Loucy (cell line): ENCODE measurements at regions not wholly inside any gene's neighbourhood (a gene's known extent, or its start where the extent isn't known, plus 50 kb on each side); places are given as distances from the start of the nearest gene placed in this dataset.

Experiments
- H2AFZ ChIP-seq: fragments of 200-600 bp; sonication (generic); 2 replicates; pipeline ENCODE4 v1.6.0; 2016; ENCODE audit warnings: antibody characterized with exemption, mild to moderate bottlenecking, low read length, moderate library complexity
- H3F3A ChIP-seq: fragments of 200-600 bp; 2 replicates; pipeline ENCODE4 v1.6.0; 2016; ENCODE audit warnings: antibody characterized with exemption, low read depth, mild to moderate bottlenecking
- H3K27me3 ChIP-seq: fragments of 200-600 bp; sonication (generic); 2 replicates; pipeline ENCODE4 v1.6.1; 2014; ENCODE audit warnings: low read length, mild to moderate bottlenecking; ENCODE audit not compliant: insufficient read depth, poor library complexity, severe bottlenecking
- H3K36me3 ChIP-seq: fragments of 200-600 bp; sonication (generic); 2 replicates; pipeline ENCODE4 v1.6.1; 2016; ENCODE audit warnings: low read length; ENCODE audit not compliant: insufficient read depth
- H3K4me1 ChIP-seq: fragments of 200-600 bp; sonication (generic); 2 replicates; pipeline ENCODE4 v1.5.1; 2014; ENCODE audit warnings: low read length, mild to moderate bottlenecking; ENCODE audit not compliant: insufficient read depth, poor library complexity, severe bottlenecking
- H3K4me2 ChIP-seq: fragments of 200-600 bp; sonication (generic); 2 replicates; pipeline ENCODE4 v1.6.0; 2014; ENCODE audit warnings: antibody characterized with exemption, low read length, low read depth, mild to moderate bottlenecking; ENCODE audit not compliant: poor library complexity, severe bottlenecking
- H3K4me3 ChIP-seq: fragments of 200-600 bp; sonication (generic); 2 replicates; pipeline ENCODE4 v1.5.1; 2014; ENCODE audit warnings: low read length, mild to moderate bottlenecking, mixed read lengths; ENCODE audit not compliant: poor library complexity, severe bottlenecking
- H3K79me2 ChIP-seq: fragments of 200-600 bp; sonication (generic); 2 replicates; pipeline ENCODE4 v1.6.1; 2014; ENCODE audit warnings: low read length; ENCODE audit not compliant: insufficient read depth
- H3K9ac ChIP-seq: fragments of 200-600 bp; sonication (generic); 2 replicates; pipeline ENCODE4 v1.6.0; 2014; ENCODE audit warnings: mild to moderate bottlenecking, low read depth, low read length, moderate library complexity; ENCODE audit not compliant: poor library complexity, severe bottlenecking
- H3K9me2 ChIP-seq: fragments of 200-600 bp; sonication (generic); replicated peaks from 2 replicates; pipeline ENCODE4 v1.6.1; 2016; ENCODE audit warnings: low read depth, low read length, mixed read lengths
- H3K9me3 ChIP-seq: fragments of 200-600 bp; sonication (generic); 2 replicates; pipeline ENCODE4 v1.6.1; 2014; ENCODE audit warnings: mild to moderate bottlenecking, antibody characterized with exemption, low read length, low read depth; ENCODE audit not compliant: insufficient read depth
- H4K20me1 ChIP-seq: fragments of 200-600 bp; sonication (generic); 2 replicates; pipeline ENCODE4 v1.6.0; 2014; ENCODE audit warnings: antibody characterized with exemption, low read length, mild to moderate bottlenecking; ENCODE audit not compliant: insufficient read depth, poor library complexity, severe bottlenecking
- CTCF ChIP-seq: fragments of 200-600 bp; sonication (generic); conservative IDR thresholded peaks from 2 replicates; pipeline ENCODE4 v1.5.1; 2014; ENCODE audit warnings: mild to moderate bottlenecking, antibody characterized with exemption, low read length
- EZH2phosphoT487 ChIP-seq: fragments of 200-600 bp; IDR thresholded peaks from 2 replicates; pipeline ENCODE4 v1.6.1; 2018; ENCODE audit warnings: antibody characterized with exemption, mild to moderate bottlenecking, moderate library complexity, borderline replicate concordance

DNA sequence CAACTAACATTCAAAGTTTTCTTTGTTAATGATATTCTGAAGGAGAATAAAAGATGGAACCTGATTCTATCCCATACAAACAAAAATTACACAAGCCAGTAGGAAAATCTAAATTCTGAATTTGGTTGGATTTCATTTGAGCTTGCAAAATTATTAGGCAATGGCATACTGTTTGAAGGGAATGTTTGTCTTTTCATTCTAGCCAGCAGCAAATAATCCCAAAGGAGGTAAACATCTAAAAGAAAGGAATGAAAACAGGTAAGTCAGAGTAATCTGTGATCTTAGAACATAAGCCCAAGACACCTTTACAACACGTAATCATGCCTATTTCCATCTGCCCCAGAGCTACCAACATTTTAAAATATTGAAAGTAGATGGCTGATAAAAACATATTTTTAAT is 482.1 kb upstream of the CITED2 start:
- no peak overlapping the region for H2AFZ ChIP-seq
- no peaks in the 10 kb centered on the region for H3K4me1 ChIP-seq
- H3K27me3 ChIP-seq = no peaks in the 10 kb centered on the region
- no peaks in the 10 kb centered on the region for H3K36me3 ChIP-seq
- H3K4me3 ChIP-seq = no peak overlapping the region
- no peak overlapping the region for H3K4me2 ChIP-seq
- H3K79me2 ChIP-seq = no peaks in the 10 kb centered on the region
- H3K9ac ChIP-seq = no peak overlapping the region
- H3K9me3 ChIP-seq = no peaks in the 10 kb centered on the region
- H4K20me1 ChIP-seq = no peaks in the 10 kb centered on the region
- no peaks in the 10 kb centered on the region for H3F3A ChIP-seq
- H3K9me2 ChIP-seq = 0 out of 2 replicates have a peak, but pooled peaks cover 3% of the 10 kb centered on the region
- TF ChIP-seq EZH2phosphoT487 (no peak), CTCF (no peak)

GRCh38 chr6:139855671-139856311 is 481.3 kb upstream of the CITED2 start:
- H3K4me2 ChIP-seq = no peak overlapping the region
- H2AFZ ChIP-seq = no peak overlapping the region
- H3K9ac ChIP-seq = no peak overlapping the region
- H3K4me1 ChIP-seq = no peaks in the 10 kb centered on the region
- H3K79me2 ChIP-seq = no peaks in the 10 kb centered on the region
- no peak overlapping the region for H3K4me3 ChIP-seq
- no peaks in the 10 kb centered on the region for H3K27me3 ChIP-seq
- H3K36me3 ChIP-seq = no peaks in the 10 kb centered on the region
- H3K9me2 ChIP-seq = 0 out of 2 replicates have a peak, but pooled peaks cover 3% of the 10 kb centered on the region
- no peak for TF ChIP-seq EZH2phosphoT487
- TF ChIP-seq CTCF = no peak
- H3F3A ChIP-seq = no peaks in the 10 kb centered on the region
- no peaks in the 10 kb centered on the region for H4K20me1 ChIP-seq
- no peaks in the 10 kb centered on the region for H3K9me3 ChIP-seq

DNA sequence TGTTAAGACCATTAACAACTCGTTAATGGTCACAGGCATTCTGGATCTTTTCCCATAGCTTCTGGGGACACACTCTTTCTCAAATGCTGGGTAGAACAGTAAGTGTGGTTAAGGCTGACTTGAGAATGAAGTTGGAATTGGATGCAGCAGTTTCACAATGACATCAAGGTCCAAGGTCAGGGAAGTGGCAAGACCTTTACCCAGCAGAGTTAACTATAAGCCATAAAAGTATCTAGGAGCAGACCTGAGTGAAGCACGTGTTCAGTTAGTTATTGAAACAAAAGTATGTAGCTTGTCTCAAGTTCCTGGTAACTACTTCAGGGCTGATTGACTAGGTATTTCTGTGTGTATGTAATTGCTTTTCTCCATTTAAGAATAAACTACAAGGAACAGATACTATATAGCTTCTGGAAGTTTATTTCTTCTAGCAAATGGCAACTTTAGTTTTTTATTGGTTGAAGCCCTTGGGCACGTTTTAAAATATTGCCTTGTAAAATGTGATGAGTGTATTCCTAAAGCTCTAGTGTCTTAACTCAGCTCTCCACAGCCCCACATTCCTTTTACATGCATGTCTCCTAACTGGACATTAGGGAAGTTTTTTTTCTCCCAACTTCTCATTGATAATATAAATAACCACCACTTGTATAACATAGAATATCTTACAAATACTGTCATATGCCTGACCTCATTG is 479.0 kb upstream of the CITED2 start:
- Histone ChIP-seq H3K36me3 (no peaks in the 10 kb centered on the region), H3K9me2 (0 out of 2 replicates have a peak, but pooled peaks cover 3% of the 10 kb centered on the region), H3K4me2 (no peak overlapping the region), H2AFZ (no peak overlapping the region), H3K9me3 (no peaks in the 10 kb centered on the region), H3F3A (no peaks in the 10 kb centered on the region), H4K20me1 (no peaks in the 10 kb centered on the region), H3K27me3 (no peaks in the 10 kb centered on the region), H3K79me2 (no peaks in the 10 kb centered on the region), H3K4me3 (no peak overlapping the region), H3K4me1 (no peaks in the 10 kb centered on the region), H3K9ac (no peak overlapping the region)
- TF ChIP-seq CTCF (no peak), EZH2phosphoT487 (no peak)
